ENCODE measurements at regions not wholly inside any gene's neighbourhood (a gene's known extent, or its start where the extent isn't known, plus 50 kb on each side); places are given as distances from the start of the nearest gene placed in this dataset.

DNA sequence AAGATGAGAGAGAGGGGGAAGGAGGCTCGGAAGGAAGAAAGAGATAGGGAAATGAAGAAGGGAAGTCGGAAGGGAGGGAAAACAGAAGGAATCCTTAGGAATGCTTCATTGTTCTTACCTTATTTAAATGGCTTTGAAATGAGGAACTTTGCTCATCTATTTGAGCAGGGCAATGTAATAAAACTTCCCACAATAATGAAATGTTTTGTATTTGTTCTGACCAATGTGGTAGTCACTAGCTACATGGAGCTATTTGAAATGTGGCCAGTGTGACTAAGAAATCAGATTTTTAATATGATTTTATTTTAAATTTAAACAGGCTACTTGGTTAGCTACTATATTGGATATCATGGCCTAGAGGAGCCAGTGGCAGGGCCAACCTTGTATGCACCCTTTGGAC lies 510.6 kb downstream of the HTR7 start:
- ATAC-seq = no peak
- ChIA-PET CTCF (no interaction called here), POLR2A (no interaction called here)
- no peaks in the 10 kb centered on the region for H3K36me3 Mint-ChIP-seq
- DNase-seq (ENCODE audit: low spot score) = no peak
- no peaks in the 10 kb centered on the region for H3K27me3 Mint-ChIP-seq (ENCODE audit: low read depth)
- H3K9me3 Mint-ChIP-seq = no peaks in the 10 kb centered on the region
- no peak overlapping the region for H3K27ac Mint-ChIP-seq
- H3K4me3 Mint-ChIP-seq = no peak overlapping the region
- TF ChIP-seq TEAD4 (CRISPR knock-in tag; IDR thresholded peaks at IDR 0.05) = no peak
- no peak for TF ChIP-seq JAZF1 (CRISPR knock-in tag; IDR thresholded peaks at IDR 0.05)
- TF ChIP-seq, protein P1, sequence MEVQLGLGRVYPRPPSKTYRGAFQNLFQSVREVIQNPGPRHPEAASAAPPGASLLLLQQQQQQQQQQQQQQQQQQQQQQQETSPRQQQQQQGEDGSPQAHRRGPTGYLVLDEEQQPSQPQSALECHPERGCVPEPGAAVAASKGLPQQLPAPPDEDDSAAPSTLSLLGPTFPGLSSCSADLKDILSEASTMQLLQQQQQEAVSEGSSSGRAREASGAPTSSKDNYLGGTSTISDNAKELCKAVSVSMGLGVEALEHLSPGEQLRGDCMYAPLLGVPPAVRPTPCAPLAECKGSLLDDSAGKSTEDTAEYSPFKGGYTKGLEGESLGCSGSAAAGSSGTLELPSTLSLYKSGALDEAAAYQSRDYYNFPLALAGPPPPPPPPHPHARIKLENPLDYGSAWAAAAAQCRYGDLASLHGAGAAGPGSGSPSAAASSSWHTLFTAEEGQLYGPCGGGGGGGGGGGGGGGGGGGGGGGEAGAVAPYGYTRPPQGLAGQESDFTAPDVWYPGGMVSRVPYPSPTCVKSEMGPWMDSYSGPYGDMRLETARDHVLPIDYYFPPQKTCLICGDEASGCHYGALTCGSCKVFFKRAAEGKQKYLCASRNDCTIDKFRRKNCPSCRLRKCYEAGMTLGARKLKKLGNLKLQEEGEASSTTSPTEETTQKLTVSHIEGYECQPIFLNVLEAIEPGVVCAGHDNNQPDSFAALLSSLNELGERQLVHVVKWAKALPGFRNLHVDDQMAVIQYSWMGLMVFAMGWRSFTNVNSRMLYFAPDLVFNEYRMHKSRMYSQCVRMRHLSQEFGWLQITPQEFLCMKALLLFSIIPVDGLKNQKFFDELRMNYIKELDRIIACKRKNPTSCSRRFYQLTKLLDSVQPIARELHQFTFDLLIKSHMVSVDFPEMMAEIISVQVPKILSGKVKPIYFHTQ (CRISPR knock-in tag; IDR thresholded peaks at IDR 0.05) = no peak
- TF ChIP-seq ZNF416 (CRISPR knock-in tag; IDR thresholded peaks at IDR 0.05) = no peak
- TF ChIP-seq, protein P2, sequence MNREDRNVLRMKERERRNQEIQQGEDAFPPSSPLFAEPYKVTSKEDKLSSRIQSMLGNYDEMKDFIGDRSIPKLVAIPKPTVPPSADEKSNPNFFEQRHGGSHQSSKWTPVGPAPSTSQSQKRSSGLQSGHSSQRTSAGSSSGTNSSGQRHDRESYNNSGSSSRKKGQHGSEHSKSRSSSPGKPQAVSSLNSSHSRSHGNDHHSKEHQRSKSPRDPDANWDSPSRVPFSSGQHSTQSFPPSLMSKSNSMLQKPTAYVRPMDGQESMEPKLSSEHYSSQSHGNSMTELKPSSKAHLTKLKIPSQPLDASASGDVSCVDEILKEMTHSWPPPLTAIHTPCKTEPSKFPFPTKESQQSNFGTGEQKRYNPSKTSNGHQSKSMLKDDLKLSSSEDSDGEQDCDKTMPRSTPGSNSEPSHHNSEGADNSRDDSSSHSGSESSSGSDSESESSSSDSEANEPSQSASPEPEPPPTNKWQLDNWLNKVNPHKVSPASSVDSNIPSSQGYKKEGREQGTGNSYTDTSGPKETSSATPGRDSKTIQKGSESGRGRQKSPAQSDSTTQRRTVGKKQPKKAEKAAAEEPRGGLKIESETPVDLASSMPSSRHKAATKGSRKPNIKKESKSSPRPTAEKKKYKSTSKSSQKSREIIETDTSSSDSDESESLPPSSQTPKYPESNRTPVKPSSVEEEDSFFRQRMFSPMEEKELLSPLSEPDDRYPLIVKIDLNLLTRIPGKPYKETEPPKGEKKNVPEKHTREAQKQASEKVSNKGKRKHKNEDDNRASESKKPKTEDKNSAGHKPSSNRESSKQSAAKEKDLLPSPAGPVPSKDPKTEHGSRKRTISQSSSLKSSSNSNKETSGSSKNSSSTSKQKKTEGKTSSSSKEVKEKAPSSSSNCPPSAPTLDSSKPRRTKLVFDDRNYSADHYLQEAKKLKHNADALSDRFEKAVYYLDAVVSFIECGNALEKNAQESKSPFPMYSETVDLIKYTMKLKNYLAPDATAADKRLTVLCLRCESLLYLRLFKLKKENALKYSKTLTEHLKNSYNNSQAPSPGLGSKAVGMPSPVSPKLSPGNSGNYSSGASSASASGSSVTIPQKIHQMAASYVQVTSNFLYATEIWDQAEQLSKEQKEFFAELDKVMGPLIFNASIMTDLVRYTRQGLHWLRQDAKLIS (CRISPR knock-in tag; IDR thresholded peaks at IDR 0.05; ENCODE audit: borderline replicate concordance) = no peak
- no peak for TF ChIP-seq NR1H2 (CRISPR knock-in tag; IDR thresholded peaks at IDR 0.05)
- TF ChIP-seq GTF2I (CRISPR knock-in tag; conservative IDR thresholded peaks at IDR 0.05) = no peak
- TF ChIP-seq, protein P3, sequence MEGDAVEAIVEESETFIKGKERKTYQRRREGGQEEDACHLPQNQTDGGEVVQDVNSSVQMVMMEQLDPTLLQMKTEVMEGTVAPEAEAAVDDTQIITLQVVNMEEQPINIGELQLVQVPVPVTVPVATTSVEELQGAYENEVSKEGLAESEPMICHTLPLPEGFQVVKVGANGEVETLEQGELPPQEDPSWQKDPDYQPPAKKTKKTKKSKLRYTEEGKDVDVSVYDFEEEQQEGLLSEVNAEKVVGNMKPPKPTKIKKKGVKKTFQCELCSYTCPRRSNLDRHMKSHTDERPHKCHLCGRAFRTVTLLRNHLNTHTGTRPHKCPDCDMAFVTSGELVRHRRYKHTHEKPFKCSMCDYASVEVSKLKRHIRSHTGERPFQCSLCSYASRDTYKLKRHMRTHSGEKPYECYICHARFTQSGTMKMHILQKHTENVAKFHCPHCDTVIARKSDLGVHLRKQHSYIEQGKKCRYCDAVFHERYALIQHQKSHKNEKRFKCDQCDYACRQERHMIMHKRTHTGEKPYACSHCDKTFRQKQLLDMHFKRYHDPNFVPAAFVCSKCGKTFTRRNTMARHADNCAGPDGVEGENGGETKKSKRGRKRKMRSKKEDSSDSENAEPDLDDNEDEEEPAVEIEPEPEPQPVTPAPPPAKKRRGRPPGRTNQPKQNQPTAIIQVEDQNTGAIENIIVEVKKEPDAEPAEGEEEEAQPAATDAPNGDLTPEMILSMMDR (IDR thresholded peaks at IDR 0.05) = no peak
- TF ChIP-seq FOXP1 (CRISPR knock-in tag; IDR thresholded peaks at IDR 0.05; ENCODE audit: borderline replicate concordance) = no peak
- no peak for TF ChIP-seq ZNF671 (CRISPR knock-in tag; IDR thresholded peaks at IDR 0.05)
- TF ChIP-seq, protein P4, sequence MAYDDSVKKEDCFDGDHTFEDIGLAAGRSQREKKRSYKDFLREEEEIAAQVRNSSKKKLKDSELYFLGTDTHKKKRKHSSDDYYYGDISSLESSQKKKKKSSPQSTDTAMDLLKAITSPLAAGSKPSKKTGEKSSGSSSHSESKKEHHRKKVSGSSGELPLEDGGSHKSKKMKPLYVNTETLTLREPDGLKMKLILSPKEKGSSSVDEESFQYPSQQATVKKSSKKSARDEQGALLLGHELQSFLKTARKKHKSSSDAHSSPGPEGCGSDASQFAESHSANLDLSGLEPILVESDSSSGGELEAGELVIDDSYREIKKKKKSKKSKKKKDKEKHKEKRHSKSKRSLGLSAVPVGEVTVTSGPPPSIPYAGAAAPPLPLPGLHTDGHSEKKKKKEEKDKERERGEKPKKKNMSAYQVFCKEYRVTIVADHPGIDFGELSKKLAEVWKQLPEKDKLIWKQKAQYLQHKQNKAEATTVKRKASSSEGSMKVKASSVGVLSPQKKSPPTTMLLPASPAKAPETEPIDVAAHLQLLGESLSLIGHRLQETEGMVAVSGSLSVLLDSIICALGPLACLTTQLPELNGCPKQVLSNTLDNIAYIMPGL (CRISPR knock-in tag; IDR thresholded peaks at IDR 0.05) = no peak
- TF ChIP-seq, protein P5, sequence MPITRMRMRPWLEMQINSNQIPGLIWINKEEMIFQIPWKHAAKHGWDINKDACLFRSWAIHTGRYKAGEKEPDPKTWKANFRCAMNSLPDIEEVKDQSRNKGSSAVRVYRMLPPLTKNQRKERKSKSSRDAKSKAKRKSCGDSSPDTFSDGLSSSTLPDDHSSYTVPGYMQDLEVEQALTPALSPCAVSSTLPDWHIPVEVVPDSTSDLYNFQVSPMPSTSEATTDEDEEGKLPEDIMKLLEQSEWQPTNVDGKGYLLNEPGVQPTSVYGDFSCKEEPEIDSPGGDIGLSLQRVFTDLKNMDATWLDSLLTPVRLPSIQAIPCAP (CRISPR knock-in tag; IDR thresholded peaks at IDR 0.05) = no peak
- TF ChIP-seq, protein P6, sequence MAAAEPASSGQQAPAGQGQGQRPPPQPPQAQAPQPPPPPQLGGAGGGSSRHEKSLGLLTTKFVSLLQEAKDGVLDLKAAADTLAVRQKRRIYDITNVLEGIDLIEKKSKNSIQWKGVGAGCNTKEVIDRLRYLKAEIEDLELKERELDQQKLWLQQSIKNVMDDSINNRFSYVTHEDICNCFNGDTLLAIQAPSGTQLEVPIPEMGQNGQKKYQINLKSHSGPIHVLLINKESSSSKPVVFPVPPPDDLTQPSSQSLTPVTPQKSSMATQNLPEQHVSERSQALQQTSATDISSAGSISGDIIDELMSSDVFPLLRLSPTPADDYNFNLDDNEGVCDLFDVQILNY (CRISPR knock-in tag; IDR thresholded peaks at IDR 0.05) = no peak
- TF ChIP-seq, protein P7, sequence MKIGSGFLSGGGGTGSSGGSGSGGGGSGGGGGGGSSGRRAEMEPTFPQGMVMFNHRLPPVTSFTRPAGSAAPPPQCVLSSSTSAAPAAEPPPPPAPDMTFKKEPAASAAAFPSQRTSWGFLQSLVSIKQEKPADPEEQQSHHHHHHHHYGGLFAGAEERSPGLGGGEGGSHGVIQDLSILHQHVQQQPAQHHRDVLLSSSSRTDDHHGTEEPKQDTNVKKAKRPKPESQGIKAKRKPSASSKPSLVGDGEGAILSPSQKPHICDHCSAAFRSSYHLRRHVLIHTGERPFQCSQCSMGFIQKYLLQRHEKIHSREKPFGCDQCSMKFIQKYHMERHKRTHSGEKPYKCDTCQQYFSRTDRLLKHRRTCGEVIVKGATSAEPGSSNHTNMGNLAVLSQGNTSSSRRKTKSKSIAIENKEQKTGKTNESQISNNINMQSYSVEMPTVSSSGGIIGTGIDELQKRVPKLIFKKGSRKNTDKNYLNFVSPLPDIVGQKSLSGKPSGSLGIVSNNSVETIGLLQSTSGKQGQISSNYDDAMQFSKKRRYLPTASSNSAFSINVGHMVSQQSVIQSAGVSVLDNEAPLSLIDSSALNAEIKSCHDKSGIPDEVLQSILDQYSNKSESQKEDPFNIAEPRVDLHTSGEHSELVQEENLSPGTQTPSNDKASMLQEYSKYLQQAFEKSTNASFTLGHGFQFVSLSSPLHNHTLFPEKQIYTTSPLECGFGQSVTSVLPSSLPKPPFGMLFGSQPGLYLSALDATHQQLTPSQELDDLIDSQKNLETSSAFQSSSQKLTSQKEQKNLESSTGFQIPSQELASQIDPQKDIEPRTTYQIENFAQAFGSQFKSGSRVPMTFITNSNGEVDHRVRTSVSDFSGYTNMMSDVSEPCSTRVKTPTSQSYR (CRISPR knock-in tag; IDR thresholded peaks at IDR 0.05) = no peak
- TF ChIP-seq, protein P8, sequence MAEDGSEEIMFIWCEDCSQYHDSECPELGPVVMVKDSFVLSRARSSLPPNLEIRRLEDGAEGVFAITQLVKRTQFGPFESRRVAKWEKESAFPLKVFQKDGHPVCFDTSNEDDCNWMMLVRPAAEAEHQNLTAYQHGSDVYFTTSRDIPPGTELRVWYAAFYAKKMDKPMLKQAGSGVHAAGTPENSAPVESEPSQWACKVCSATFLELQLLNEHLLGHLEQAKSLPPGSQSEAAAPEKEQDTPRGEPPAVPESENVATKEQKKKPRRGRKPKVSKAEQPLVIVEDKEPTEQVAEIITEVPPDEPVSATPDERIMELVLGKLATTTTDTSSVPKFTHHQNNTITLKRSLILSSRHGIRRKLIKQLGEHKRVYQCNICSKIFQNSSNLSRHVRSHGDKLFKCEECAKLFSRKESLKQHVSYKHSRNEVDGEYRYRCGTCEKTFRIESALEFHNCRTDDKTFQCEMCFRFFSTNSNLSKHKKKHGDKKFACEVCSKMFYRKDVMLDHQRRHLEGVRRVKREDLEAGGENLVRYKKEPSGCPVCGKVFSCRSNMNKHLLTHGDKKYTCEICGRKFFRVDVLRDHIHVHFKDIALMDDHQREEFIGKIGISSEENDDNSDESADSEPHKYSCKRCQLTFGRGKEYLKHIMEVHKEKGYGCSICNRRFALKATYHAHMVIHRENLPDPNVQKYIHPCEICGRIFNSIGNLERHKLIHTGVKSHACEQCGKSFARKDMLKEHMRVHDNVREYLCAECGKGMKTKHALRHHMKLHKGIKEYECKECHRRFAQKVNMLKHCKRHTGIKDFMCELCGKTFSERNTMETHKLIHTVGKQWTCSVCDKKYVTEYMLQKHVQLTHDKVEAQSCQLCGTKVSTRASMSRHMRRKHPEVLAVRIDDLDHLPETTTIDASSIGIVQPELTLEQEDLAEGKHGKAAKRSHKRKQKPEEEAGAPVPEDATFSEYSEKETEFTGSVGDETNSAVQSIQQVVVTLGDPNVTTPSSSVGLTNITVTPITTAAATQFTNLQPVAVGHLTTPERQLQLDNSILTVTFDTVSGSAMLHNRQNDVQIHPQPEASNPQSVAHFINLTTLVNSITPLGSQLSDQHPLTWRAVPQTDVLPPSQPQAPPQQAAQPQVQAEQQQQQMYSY (CRISPR knock-in tag; IDR thresholded peaks at IDR 0.05) = no peak
- no peak for TF ChIP-seq MXD4 (CRISPR knock-in tag; IDR thresholded peaks at IDR 0.05; ENCODE audit: borderline replicate concordance)
- no peak for TF ChIP-seq SMAD4 (CRISPR knock-in tag; IDR thresholded peaks at IDR 0.05)
- peaks cover 18% of the 10 kb centered on the region for H3K4me1 Mint-ChIP-seq

All from WTC11 (cell line).